Cardiac muscle cell (in vitro differentiated cells and primary cell): ENCODE measurements at regions not wholly inside any gene's neighbourhood (a gene's known extent, or its start where the extent isn't known, plus 50 kb on each side); places are given as distances from the start of the nearest gene placed in this dataset.

Experiments
- DNase-seq, 2 donors: peaks; one replicate each; pipeline versions ENCODE4 v3.0.0 to v3.0.0-alpha.2; 2010 to 2017; ENCODE audit warnings: low read depth in 1 of 2, low spot score in 1 of 2
- H3K27ac ChIP-seq: fragments of 200-600 bp; sonication (generic); 2 replicates; pipeline ENCODE4 v1.5.1; 2016
- H3K27me3 ChIP-seq: fragments of 200-600 bp; sonication (generic); 2 replicates; pipeline ENCODE4 v1.6.0; 2016; ENCODE audit warnings: control low read depth
- H3K36me3 ChIP-seq: fragments of 200-600 bp; sonication (generic); 2 replicates; pipeline ENCODE4 v1.5.1; 2016; ENCODE audit warnings: control low read depth
- H3K4me1 ChIP-seq: fragments of 200-600 bp; sonication (generic); 2 replicates; pipeline ENCODE4 v1.8.1; 2017; ENCODE audit warnings: low read depth, mild to moderate bottlenecking, mixed run types
- H3K4me3 ChIP-seq: fragments of 200-600 bp; sonication (generic); 2 replicates; pipeline ENCODE4 v1.5.1; 2016; ENCODE audit warnings: mild to moderate bottlenecking
- H3K9me3 ChIP-seq: fragments of 200-600 bp; sonication (generic); 2 replicates; pipeline ENCODE4 v1.5.1; 2017; ENCODE audit warnings: low read depth, mild to moderate bottlenecking, control low read depth
- CTCF ChIP-seq: IDR thresholded peaks from 2 replicates; pipeline ENCODE4 v1.5.1; 2012; ENCODE audit warnings: low read depth, mild to moderate bottlenecking, low read length

GRCh38 chr11:92854952-92855351, 114.5 kb upstream of the MTNR1B start:
- TF ChIP-seq CTCF: no peak
- Histone ChIP-seq H3K9me3 (no peaks in the 10 kb centered on the region), H3K4me3 (no peak overlapping the region), H3K27me3 (peaks cover 4% of the 10 kb centered on the region), H3K36me3 (no peaks in the 10 kb centered on the region), H3K4me1 (no peaks in the 10 kb centered on the region), H3K27ac (no peak overlapping the region)
- no peak for DNase-seq

- no peak for DNase-seq
- TF ChIP-seq CTCF: no peak
- Histone ChIP-seq H3K4me3 (no peak overlapping the region), H3K9me3 (no peaks in the 10 kb centered on the region), H3K27ac (no peak overlapping the region), H3K36me3 (no peaks in the 10 kb centered on the region), H3K27me3 (peaks cover 4% of the 10 kb centered on the region), H3K4me1 (no peaks in the 10 kb centered on the region)
Observed at GRCh38 chr11:92855607-92856405, 113.6 kb upstream of the MTNR1B start.

GRCh38 chr11:92857407-92857806, 112.0 kb upstream of the MTNR1B start:
- H3K4me3 ChIP-seq: no peak overlapping the region
- no peaks in the 10 kb centered on the region for H3K36me3 ChIP-seq
- peaks cover 4% of the 10 kb centered on the region for H3K27me3 ChIP-seq
- TF ChIP-seq CTCF: no peak
- H3K9me3 ChIP-seq: no peaks in the 10 kb centered on the region
- H3K4me1 ChIP-seq: no peaks in the 10 kb centered on the region
- DNase-seq: no peak
- no peak overlapping the region for H3K27ac ChIP-seq

GRCh38 chr11:92859156-92859690, 110.2 kb upstream of the MTNR1B start:
- DNase-seq: peak in 1 of 2 donors; percentile 24
- Histone ChIP-seq H3K9me3 (no peaks in the 10 kb centered on the region), H3K36me3 (no peaks in the 10 kb centered on the region), H3K27me3 (peaks cover 4% of the 10 kb centered on the region), H3K4me1 (no peaks in the 10 kb centered on the region), H3K27ac (no peak overlapping the region), H3K4me3 (no peak overlapping the region)
- no peak for TF ChIP-seq CTCF

GRCh38 chr11:92861634-92862033, 107.8 kb upstream of the MTNR1B start:
- H3K9me3 ChIP-seq: no peaks in the 10 kb centered on the region
- no peak for TF ChIP-seq CTCF
- no peak overlapping the region for H3K4me3 ChIP-seq
- no peaks in the 10 kb centered on the region for H3K36me3 ChIP-seq
- DNase-seq: no peak
- no peaks in the 10 kb centered on the region for H3K4me1 ChIP-seq
- no peak overlapping the region for H3K27ac ChIP-seq
- peaks cover 4% of the 10 kb centered on the region for H3K27me3 ChIP-seq
